CD4-positive, alpha-beta T cell treated with Interleukin-21 for 1 hour (primary cell): ENCODE measurements at regions not wholly inside any gene's neighbourhood (a gene's known extent, or its start where the extent isn't known, plus 50 kb on each side); places are given as distances from the start of the nearest gene placed in this dataset.
"Not testable (repeated sequence)": the region's sequence is repeated elsewhere in the genome, so short reads cannot be mapped to it uniquely, and the experiment has no call there.

ENCODE experiments used
- DNase-seq: peaks from one replicate; pipeline ENCODE4 v3.0.0-alpha.2; 2020

DNA sequence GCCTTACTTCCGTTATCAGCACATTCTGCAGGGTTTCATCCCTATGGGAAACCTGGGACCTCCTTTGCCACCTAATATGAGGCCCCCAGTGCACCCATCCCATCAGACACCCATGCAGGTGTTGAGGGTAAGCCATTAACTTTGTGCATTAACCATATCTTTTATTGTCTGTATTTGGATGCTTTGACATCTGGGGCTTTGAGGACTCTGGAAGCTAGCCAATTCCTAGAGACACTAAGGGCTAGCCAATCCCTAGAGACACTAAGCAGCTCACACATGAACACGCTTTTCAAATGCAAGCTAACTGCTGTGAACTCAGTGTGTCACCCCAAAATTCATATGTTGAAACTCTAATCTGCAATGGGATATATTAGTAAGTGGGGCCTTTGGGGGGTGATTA is 272.5 kb upstream of the COBL start:
- no peak for DNase-seq

DNA sequence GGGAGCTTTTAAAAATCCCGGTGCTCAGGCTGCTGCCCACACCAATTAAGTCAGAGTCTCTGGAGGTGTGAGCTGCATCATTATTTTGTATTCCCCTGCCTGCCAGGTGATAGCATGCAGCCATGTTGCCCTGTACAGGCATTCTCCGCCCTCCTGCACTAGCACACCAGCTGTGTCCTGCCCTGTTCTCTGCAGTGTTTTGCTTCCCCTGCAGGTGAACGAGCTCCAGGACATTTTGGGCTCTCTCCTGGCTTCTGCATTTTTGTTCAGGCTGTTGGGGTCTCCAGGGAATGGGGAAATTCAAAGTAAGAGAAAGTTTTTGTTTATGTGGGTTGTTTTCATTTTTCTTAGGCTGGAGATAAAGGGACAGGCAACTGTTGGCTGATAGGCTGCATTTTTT is 271.0 kb upstream of the COBL start:
- DNase-seq: no peak

DNA sequence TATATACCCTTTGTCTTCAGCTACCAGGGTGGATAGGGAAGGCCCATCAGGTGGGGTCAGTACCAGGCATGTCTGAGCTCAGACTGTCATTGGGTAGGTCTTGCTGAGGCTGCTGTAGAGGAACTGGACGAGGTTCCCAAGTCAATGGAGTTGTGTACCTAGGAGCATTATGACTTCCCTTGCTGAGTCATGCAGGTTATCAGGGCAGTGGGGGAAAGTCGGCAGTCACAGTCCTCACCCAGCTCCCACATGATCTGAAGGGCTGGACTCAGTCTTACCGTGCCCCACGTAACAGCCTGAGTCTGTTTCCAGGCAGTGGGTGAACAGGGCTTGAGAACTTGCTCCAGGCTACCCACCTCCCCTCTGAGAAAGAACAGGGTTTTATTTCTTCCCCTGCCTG is 260.8 kb upstream of the COBL start:
- DNase-seq: no peak

DNA sequence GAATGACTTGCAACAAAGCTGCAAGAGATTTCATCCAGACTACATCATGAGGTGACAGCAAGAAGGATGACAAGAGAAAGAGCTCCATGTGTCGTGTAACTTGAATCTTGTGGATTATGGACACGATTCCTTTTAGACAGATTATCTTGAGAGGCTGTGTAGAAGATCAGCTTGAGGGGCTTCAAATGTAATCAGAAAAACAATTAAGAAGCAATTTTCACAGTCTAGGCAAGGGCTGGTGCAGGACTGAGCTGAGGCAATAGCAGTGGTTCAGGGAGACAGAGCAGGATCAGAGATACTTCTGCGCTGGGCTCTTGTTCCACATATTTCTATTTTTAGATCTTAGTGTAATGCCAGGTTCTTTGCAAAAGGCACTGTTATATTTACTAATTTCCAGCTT is 253.0 kb upstream of the COBL start:
- no peak for DNase-seq

DNA sequence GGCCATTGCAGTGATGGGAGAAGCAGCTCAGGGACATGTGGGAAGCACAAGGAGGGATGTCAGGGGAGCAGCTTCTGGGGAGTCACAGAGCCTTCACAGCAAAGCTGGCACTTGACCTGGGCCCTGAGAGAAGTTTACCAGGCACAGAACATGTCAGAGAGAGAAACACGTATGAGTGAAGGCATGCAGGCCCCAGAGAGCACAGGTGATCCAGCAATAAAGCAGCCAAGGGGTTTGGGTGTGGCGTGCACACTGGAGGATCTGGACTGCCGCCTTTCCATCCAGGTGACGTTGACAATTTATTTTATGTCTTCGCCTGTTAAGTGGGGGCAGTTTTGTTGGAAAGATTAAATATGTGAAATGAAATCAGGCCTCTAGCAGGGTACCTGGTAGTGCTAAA is 252.6 kb upstream of the COBL start:
- no peak for DNase-seq

- no peak for DNase-seq
Measured at GRCh38 chr7:51551070-51551469, 234.5 kb upstream of the COBL start.

DNA sequence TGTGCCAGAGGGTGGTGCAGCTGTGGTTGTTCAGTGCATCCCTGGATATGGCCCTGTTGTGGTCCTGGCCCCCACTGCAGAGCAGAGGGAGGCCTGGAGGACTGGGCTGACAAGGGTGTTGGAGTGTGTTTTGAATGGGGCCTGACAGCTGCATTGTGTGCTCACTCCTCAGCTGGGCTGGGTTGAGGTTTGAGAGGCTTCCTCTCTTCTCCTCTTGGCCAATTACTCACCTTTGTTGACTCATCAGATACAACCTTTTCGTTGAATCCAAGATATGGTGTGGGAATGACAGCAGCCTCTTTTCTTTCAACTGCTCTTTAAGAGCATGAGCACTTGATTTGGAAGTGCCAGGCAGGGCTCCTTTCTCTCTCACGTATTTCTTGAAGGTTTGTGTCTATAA is 228.5 kb upstream of the COBL start:
- DNase-seq: no peak

- no peak for DNase-seq
Measured at GRCh38 chr7:51543801-51544553, 227.4 kb upstream of the COBL start.

- DNase-seq: not testable (repeated sequence)
Measured at GRCh38 chr7:51540906-51541305, 224.3 kb upstream of the COBL start.

- no peak for DNase-seq
Measured at GRCh38 chr7:51539840-51540239, 223.2 kb upstream of the COBL start.

GRCh38 chr7:51528172-51528571 is 211.6 kb upstream of the COBL start:
- no peak for DNase-seq

- no peak for DNase-seq
Measured at GRCh38 chr7:51521694-51522312, 205.2 kb upstream of the COBL start.

- no peak for DNase-seq
Measured at GRCh38 chr7:51521054-51521453, 204.4 kb upstream of the COBL start.

DNA sequence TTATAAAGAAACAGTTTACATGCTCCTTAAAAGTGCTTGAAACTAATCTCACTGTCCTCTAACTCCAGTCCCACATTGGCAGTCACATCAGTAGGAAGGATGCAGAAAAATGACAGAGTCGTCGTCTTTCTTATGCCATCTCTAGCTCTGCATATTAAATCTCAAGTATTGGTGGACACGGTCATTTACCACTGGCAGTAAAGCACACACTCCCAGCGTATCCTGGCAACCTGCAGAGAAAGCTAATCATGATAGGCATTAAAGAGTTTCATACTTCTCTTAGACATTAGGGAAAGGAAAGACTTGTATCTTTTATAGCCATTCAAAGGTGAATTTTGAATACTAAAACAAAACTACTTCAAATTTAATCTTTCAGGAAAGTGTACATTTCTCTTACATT is 202.0 kb upstream of the COBL start:
- no peak for DNase-seq

DNA sequence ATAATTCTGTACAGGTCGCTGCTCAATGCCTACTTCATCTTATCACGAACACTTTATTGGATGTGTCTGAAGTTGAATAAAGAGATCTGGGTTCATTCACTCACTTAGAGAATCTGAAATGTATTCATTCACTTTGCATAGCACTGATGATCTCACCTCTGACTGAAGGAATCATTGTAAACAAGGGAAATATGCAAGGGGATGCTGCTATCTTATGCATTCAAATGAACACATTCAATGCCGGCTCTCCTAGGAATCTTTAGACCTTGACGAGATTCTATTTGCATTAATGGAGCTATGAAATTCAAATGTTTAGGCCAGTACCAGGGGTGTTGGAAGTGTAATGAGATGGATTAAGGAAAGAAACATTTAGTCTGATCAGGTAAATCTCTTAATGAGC is 200.6 kb upstream of the COBL start:
- no peak for DNase-seq

- DNase-seq: no peak
Measured at GRCh38 chr7:51501620-51502019, 185.0 kb upstream of the COBL start.

- no peak for DNase-seq
Measured at GRCh38 chr7:51482976-51483375, 166.4 kb upstream of the COBL start.

GRCh38 chr7:51481421-51481820 is 164.8 kb upstream of the COBL start:
- no peak for DNase-seq

DNA sequence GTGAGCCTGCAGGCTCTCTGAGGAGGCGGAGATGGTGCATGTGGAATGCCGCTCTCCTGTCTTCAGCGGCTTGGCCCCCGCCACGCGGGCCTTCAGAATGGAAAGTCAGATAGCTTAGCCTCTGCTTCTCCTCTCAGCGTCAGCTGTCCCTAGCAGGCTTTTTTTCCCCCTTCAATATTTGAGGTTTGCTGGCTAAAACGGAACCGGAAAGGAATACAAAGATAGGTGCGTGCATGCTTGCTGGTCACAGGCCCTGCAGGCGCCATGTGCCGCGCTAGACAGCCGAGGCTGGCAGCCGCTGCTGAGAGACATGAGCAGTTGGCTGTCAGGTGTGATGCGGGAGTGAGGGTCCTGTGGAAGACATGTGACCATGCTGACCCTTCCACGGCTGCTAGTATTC is 161.2 kb upstream of the COBL start:
- DNase-seq: no peak

GRCh38 chr7:51477323-51477722 is 160.7 kb upstream of the COBL start:
- DNase-seq: no peak

DNA sequence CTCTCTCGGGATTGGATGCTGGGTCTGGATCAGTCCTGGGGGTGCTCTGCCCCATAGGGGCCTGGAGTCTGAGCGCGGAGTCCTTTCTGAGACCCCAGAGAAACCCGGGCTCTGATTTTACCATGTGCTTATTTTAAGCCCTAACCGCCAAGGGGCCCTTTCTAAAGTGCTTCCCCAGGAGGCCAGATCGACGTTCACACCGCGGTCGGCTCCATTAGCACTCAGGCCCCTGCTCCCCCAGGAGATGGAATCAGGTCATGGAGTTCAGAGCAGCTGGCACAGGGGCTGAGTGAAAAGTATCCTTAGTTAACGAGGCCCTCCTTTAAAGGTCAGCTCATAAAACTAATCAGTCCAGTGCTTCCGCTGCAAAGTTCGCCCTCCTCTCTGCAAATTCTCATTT is 159.4 kb upstream of the COBL start:
- no peak for DNase-seq

GRCh38 chr7:51472873-51473272 is 156.3 kb upstream of the COBL start:
- no peak for DNase-seq

GRCh38 chr7:51471981-51472296 is 155.3 kb upstream of the COBL start:
- DNase-seq: no peak

DNA sequence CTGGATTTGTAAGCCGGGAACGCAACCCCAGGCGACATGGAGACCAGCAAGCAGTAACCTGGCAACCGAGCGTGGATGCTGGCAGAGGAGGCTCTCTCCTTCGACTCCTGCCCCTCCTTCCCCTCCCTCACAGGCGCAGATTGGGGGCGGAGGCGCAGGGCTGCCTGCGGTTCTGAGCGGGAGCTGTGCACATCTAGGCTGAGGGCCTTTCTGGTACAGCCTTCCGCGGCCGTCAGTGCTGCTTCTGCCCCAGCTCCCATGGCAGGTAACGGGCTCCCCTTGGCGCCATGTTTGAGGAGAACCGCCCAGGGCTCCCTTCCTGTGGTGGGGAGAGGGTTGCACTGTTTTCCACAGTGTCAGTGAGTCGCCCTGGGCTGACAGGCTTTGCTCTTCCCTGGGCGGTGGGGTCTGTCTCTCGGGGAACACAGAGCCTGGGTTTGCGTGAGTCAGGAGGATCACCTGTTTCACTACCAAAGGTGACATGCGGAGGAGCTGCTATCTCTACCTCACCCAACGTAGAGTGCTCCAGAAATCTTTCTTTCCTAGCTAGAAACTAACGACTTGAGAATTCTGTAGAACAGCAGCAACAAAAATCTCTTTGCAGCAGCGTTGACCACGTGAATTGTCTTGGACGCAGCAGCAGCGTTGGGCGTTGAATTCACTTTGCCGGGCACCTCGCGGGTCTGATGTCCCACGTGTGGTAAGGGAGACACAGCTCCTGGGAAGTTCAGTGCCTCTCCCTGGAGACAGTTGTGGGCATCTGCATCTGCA is 154.8 kb upstream of the COBL start:
- DNase-seq: no peak
